T-helper 2 cell treated with Interferon-gamma antibody and Interleukin-4, amounts not matched to agents 5 μg/mL and 100 μg/mL, for 36 hours (primary cell): ENCODE measurements at regions not wholly inside any gene's neighbourhood (a gene's known extent, or its start where the extent isn't known, plus 50 kb on each side); places are given as distances from the start of the nearest gene placed in this dataset.
A peak's percentile ranks its signal among the peaks of the same experiment; 100 is the strongest.

Experiments used
- DNase-seq: peaks from one replicate; pipeline ENCODE4 v3.0.0; 2021; ENCODE audit warnings: low spot score
- H3K27ac Mint-ChIP-seq: one replicate; pipeline ENCODE4 v1.8.0; 2021; ENCODE audit warnings: mild to moderate bottlenecking, mixed read lengths
- H3K27me3 Mint-ChIP-seq: one replicate; pipeline ENCODE4 v1.8.0; 2021; ENCODE audit warnings: low read depth, mixed read lengths
- H3K36me3 Mint-ChIP-seq: one replicate; pipeline ENCODE4 v1.8.0; 2021; ENCODE audit warnings: low read depth, mixed read lengths
- H3K4me1 Mint-ChIP-seq: one replicate; pipeline ENCODE4 v1.8.0; 2021; ENCODE audit warnings: low read depth, mixed read lengths
- H3K4me3 Mint-ChIP-seq: one replicate; pipeline ENCODE4 v1.8.0; 2022; ENCODE audit warnings: mild to moderate bottlenecking, moderate library complexity, mixed read lengths
- H3K9me3 Mint-ChIP-seq: one replicate; pipeline ENCODE4 v1.8.0; 2021; ENCODE audit warnings: mixed read lengths

DNA sequence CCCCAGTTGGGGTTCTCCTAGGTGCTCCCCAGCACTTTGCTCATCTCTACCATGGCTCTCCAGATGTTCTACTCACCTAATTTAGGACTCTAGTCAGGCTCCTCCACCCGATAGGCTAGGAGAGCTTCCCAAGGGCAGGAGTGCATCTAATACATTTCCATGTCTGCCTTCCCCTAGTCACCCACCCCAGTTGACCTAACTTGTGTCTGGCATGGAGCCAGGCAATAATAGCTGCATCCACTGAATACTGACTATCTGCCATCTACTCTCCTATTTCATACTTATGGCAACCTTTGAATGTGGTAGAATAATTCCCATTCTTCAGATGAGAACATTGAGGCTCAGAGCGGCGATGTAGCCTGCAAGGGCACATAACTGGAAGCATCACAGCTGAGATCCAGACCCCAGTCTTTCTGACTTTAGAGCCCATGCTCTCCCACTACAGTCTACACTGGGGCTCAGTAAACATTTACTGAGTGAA lies 71.8 kb upstream of the YWHAQ start:
- Mint-ChIP-seq H3K27me3 (no peaks in the 10 kb centered on the region), H3K4me3 (peak overlapping the region; percentile 6), H3K4me1 (peaks cover 35% of the 10 kb centered on the region), H3K36me3 (no peaks in the 10 kb centered on the region), H3K27ac (peak overlapping the region; percentile 70), H3K9me3 (peaks cover 4% of the 10 kb centered on the region)
- no peak for DNase-seq

DNA sequence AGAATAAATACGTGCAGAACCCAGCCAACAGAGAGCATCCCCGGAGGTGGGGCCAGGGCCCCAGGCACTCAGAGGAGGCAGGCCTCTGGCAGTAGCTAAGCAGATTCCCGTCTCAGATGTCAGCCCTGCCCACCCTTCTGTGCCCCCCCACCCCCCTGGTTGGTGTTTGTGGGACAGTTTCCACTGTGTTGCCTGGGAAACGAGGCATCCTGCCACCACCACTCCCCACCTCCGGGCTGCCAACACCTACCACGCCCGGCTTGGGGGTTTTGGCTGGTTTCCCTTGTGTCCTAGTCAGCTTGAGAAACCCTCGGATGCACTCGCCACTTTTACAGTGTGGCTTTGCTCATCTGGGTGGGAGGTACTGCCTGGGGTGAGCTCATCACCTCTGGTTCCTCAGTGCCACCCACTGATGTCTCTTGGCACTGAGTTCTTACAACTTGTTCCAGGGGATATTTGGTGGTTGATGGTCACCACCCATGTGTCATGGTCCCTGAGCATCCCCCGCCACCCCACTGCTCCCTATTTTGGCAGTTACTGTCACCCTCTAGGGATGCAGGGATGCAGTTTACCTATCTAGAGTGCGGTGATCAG lies 72.4 kb upstream of the YWHAQ start:
- Mint-ChIP-seq H3K36me3 (no peaks in the 10 kb centered on the region), H3K9me3 (peaks cover 4% of the 10 kb centered on the region), H3K4me1 (peaks cover 33% of the 10 kb centered on the region), H3K27me3 (no peaks in the 10 kb centered on the region), H3K27ac (peak overlapping the region; percentile 70), H3K4me3 (peak overlapping the region; percentile 14)
- DNase-seq: peak; percentile 87

DNA sequence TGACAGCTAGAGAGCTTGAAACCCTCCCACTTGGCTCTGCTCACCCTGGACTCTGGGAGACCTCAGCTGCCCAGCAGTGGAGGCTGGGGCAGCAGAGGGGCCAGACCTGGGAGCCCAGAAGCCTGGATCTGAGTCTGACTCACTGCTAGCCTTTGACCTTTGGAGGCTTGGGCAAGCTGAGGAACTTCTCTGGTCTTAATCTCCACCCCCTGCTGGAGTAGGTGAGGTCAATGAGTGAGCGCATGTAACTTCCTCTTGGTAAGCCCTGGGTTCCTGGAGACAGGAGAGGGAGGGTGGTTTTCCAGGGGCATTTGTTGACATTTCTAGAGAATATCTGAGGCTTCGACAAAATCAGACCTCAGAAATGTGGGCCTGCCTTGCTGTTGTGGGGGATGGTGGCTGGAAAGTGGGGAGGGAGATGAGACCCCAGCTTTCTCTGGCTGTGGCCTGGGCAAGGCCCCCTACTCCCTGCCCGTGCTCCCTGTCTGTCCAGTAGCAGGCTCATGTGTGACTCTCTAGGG lies 73.0 kb upstream of the YWHAQ start:
- DNase-seq: peak; percentile 40
- peak overlapping the region; percentile 70 for H3K27ac Mint-ChIP-seq
- H3K9me3 Mint-ChIP-seq: peaks cover 4% of the 10 kb centered on the region
- no peaks in the 10 kb centered on the region for H3K36me3 Mint-ChIP-seq
- H3K27me3 Mint-ChIP-seq: no peaks in the 10 kb centered on the region
- peaks cover 32% of the 10 kb centered on the region for H3K4me1 Mint-ChIP-seq
- peak overlapping the region; percentile 14 for H3K4me3 Mint-ChIP-seq

- DNase-seq: no peak
- H3K27ac Mint-ChIP-seq: peak overlapping the region; percentile 50
- peaks cover 4% of the 10 kb centered on the region for H3K9me3 Mint-ChIP-seq
- H3K36me3 Mint-ChIP-seq: no peaks in the 10 kb centered on the region
- peaks cover 36% of the 10 kb centered on the region for H3K4me1 Mint-ChIP-seq
- H3K27me3 Mint-ChIP-seq: no peaks in the 10 kb centered on the region
- no peak overlapping the region for H3K4me3 Mint-ChIP-seq
Observed at GRCh38 chr2:9704600-9704999, 73.8 kb upstream of the YWHAQ start.

DNA sequence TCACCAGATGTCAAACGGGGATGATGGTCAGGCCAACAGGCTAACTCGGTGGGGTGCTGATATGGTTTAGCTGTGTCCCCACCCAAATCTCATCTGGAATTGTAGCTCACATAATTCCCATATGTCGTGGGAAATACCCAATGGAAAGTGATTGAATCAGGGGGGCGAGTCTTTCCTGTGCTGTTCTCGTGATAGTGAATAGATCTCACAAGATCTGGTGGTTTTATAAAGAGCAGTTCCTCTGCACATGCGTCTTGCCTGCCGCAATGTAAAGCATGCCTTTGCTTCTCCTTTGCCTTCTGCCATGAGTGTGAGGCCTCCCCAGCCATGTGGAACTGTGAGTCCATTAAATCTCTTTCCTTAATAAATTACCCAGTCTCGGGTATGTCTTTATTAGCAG lies 74.4 kb upstream of the YWHAQ start:
- no peaks in the 10 kb centered on the region for H3K36me3 Mint-ChIP-seq
- H3K27ac Mint-ChIP-seq: no peak overlapping the region
- no peak overlapping the region for H3K4me3 Mint-ChIP-seq
- peaks cover 4% of the 10 kb centered on the region for H3K9me3 Mint-ChIP-seq
- H3K4me1 Mint-ChIP-seq: peaks cover 33% of the 10 kb centered on the region
- no peaks in the 10 kb centered on the region for H3K27me3 Mint-ChIP-seq
- no peak for DNase-seq

- Mint-ChIP-seq H3K4me1 (peaks cover 43% of the 10 kb centered on the region), H3K4me3 (no peak overlapping the region), H3K9me3 (no peaks in the 10 kb centered on the region), H3K27ac (no peak overlapping the region), H3K36me3 (no peaks in the 10 kb centered on the region), H3K27me3 (no peaks in the 10 kb centered on the region)
- DNase-seq: no peak
Observed at GRCh38 chr2:9707008-9707407, 76.2 kb upstream of the YWHAQ start.

- no peak for DNase-seq
- H3K4me3 Mint-ChIP-seq: no peak overlapping the region
- H3K27me3 Mint-ChIP-seq: no peaks in the 10 kb centered on the region
- H3K27ac Mint-ChIP-seq: peak overlapping the region; percentile 16
- H3K9me3 Mint-ChIP-seq: no peaks in the 10 kb centered on the region
- no peaks in the 10 kb centered on the region for H3K36me3 Mint-ChIP-seq
- H3K4me1 Mint-ChIP-seq: peaks cover 40% of the 10 kb centered on the region
Observed at GRCh38 chr2:9707611-9708160, 76.9 kb upstream of the YWHAQ start.

- Mint-ChIP-seq H3K4me3 (no peak overlapping the region), H3K27me3 (no peaks in the 10 kb centered on the region), H3K4me1 (peaks cover 33% of the 10 kb centered on the region), H3K36me3 (no peaks in the 10 kb centered on the region), H3K27ac (peak overlapping the region; percentile 82), H3K9me3 (no peaks in the 10 kb centered on the region)
- DNase-seq: peak; percentile 70
Observed at GRCh38 chr2:9708683-9709538, 78.1 kb upstream of the YWHAQ start.

DNA sequence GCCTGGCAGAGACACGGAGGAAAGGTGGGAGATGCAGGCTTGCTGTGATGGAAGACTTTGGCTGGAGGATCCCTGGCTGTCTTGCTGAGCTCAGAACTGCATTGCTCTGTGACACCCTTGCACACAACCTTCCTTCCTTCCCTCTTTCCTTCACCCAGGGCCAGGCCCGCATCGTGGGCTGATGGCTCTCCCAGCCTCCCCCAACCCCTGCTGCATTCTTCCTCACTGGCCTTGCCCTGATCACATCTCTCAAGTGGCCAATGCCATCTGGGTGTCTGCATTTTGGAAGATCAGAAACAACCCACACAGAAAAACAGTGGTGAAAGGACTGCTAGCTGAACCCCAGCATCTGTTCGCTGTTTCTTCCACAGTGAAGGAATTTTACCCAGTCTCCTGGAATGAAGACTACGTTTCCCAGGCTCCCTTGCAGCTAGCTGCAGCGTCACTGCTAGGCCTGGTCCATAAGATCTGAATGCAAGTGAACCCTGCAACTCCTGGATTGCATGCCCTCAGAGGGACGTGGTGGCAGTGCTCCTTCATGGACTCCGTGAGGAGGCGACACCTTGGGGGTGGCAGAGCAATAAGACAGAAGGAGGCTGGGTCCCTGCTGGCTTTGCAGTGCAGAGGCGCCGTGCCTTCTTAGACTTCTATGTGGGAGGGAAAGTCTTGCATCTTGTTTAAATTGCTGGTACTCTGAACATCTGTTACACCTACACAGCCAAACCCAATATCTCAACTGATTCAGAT lies 78.9 kb upstream of the YWHAQ start:
- Mint-ChIP-seq H3K27ac (peak overlapping the region; percentile 82), H3K27me3 (no peaks in the 10 kb centered on the region), H3K36me3 (no peaks in the 10 kb centered on the region), H3K4me1 (peaks cover 30% of the 10 kb centered on the region), H3K9me3 (no peaks in the 10 kb centered on the region), H3K4me3 (no peak overlapping the region)
- no peak for DNase-seq

DNA sequence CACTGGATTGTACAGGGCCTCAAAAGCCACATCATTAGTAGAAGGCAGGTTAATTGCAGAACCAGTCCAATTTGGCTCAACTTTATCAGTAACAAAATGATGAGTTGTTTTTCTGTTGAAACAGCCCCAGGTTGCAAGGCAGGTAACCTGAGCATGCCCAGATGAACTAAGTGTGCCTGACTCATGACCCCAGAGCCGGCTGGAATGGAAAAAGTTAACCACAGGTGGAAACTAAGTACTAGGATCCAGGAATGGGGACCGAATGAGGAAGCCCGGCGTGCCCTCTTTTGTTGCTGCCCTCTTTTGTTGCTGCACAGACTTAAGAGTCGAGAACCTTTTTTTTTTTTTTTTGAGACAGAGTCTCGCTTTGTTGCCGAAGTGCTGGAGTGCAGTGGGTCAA lies 79.5 kb upstream of the YWHAQ start:
- Mint-ChIP-seq H3K4me1 (peaks cover 29% of the 10 kb centered on the region), H3K9me3 (no peaks in the 10 kb centered on the region), H3K27me3 (no peaks in the 10 kb centered on the region), H3K4me3 (no peak overlapping the region), H3K27ac (no peak overlapping the region), H3K36me3 (no peaks in the 10 kb centered on the region)
- peak; percentile 33 for DNase-seq

GRCh38 chr2:9712263-9712662 lies 81.5 kb upstream of the YWHAQ start:
- Mint-ChIP-seq H3K36me3 (no peaks in the 10 kb centered on the region), H3K4me3 (peak overlapping the region; percentile 7), H3K4me1 (peaks cover 30% of the 10 kb centered on the region), H3K27ac (peak overlapping the region; percentile 83), H3K27me3 (no peaks in the 10 kb centered on the region), H3K9me3 (no peaks in the 10 kb centered on the region)
- peak; percentile 69 for DNase-seq

DNA sequence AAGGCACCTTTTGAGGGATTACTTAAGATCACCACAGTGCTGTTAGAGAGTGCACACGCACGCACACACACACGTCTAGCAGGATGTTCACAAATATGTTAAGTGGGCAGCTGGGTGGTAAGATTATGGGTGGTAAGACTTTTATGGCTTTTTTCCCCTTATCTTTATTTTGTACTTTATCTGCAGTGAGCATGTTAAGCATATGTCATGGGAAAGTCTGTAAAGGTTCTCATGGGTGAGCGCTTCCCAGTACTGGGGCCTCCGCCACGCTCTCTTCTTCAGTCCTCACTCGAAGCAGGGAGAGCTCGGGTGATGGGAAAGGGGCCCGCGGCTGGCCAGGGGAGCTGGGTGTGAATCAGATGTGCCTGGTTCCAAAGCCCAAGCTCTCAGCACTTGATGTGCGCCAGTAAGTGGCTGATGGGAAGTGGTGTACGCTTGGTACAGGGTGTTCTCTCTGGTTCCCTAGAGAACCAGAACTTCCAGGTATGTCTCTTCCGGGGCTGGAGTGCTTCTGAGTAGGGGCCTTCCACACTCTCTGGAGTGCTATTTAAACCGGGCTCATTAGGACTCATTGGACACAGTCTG lies 83.9 kb upstream of the YWHAQ start:
- Mint-ChIP-seq H3K36me3 (no peaks in the 10 kb centered on the region), H3K4me1 (peaks cover 17% of the 10 kb centered on the region), H3K27ac (no peak overlapping the region), H3K4me3 (no peak overlapping the region), H3K27me3 (no peaks in the 10 kb centered on the region), H3K9me3 (no peaks in the 10 kb centered on the region)
- no peak for DNase-seq

DNA sequence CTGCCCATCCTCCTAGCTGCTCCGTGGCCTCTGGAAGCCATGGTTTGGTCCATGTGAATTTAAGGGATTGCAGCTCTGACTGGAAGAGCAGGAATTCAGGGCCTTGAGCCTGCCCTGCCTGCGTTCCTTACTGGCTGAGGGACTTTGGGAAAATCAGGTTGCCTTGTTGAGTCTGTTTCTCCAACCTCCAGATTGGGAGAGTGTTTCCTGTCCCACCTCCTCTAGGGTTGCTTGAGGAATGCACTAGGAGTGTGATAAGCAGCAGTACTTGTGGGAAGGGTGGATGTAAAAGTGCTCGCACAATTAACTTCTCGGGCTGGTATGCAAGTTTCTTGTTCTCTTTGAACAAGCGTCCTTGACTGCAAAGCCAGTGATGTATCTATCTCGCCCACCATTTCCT lies 84.4 kb upstream of the YWHAQ start:
- no peak for DNase-seq
- no peak overlapping the region for H3K27ac Mint-ChIP-seq
- H3K4me3 Mint-ChIP-seq: no peak overlapping the region
- no peaks in the 10 kb centered on the region for H3K36me3 Mint-ChIP-seq
- H3K27me3 Mint-ChIP-seq: no peaks in the 10 kb centered on the region
- H3K9me3 Mint-ChIP-seq: no peaks in the 10 kb centered on the region
- H3K4me1 Mint-ChIP-seq: peaks cover 17% of the 10 kb centered on the region
